ENCODE measurements at regions not wholly inside any gene's neighbourhood (a gene's known extent, or its start where the extent isn't known, plus 50 kb on each side); places are given as distances from the start of the nearest gene placed in this dataset.

DNA sequence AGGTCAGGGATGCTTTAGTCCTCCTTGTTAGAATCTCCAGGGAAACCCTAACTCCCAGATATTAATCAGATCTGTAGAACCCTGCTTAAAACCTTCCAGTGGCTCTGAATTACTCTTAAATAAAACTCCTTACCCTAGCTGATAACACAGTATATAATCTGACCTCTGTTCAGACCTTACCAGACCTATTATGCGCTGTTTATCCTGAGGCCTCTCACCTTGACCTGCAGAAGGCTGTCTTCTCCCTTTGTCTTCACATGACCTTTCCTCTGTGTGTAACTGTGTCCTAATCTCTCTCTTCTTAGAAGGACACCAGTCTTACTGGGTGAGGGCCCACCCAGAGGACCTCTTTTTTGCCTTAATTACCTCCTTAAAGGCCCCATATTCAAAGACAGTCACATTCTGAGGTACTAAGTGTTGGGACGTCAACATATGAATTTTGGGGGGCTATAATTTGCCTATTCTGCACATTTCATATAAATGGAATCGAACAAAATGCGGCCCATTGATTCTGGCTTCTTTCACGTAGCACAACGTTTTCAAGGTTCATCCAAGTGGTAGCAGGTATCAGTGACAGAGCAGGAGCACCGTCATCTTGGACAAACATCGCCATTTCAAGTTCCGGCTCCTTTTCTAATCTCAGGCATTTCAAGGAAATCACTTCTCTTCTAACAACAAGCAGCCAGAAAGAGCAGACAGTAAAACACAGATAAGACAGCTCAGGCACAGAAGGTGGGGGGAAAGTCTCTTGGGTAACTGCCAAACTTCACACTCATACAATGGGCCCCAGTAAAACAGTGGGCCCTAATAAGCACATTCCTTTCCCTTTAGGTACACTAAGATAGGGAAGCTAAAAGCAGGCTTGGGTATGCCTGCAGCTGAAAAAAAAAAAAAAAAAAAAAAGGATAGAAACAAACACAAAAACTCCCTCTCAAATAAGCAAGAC, 200.2 kb upstream of the NUDT4 start:
- Histone ChIP-seq H3K27me3 (replicated peaks; ENCODE audit: control insufficient read depth, insufficient read depth, low read length) (no peaks in the 10 kb centered on the region), H3K4me3 (ENCODE audit: low read length) (no peak overlapping the region), H3K9me3 (ENCODE audit: control insufficient read depth, low read length) (no peaks in the 10 kb centered on the region), H3K36me3 (ENCODE audit: control insufficient read depth, insufficient read depth, low read length, severe bottlenecking) (no peaks in the 10 kb centered on the region), H3K9ac (ENCODE audit: low read length) (no peak overlapping the region), H3K4me1 (ENCODE audit: control insufficient read depth, insufficient read depth, low read length) (peaks cover 45% of the 10 kb centered on the region)
- DNase-seq (ENCODE audit: low read depth) = no peak

DNA sequence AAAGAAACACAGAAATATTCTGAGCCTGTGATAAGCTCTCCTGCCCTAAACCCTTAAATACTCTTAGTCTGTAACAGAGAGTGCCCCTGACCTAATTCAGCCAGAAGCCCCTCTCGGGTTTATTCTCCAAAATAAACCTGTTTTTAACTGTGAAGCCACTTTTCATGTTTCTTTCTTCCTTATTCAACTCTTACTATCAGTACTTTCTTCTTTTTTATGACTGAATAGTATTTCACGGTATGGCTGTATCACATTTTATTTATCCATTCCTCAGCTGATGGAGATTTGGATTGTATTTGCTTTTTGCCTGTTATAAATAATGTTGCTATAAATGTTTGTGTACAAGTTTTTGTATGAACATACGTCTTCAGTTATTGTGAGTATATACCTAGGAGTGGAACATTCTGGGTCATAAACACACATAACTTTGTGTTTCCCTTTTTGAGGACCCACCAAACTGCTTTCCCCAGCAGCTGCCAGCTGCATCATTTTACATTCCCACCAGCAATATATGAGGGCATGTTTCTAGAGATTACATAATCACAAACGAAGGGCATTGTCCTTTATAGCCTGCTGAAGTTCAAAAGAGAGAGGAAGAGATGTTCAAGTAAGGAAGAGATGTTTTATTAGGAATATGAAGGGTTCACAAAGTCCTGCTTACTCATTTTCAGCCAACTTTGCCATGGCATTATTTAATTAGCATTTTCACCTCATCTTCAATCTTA, 199.4 kb upstream of the NUDT4 start:
- no peak overlapping the region for H3K4me3 ChIP-seq (ENCODE audit: low read length)
- H3K9me3 ChIP-seq (ENCODE audit: control insufficient read depth, low read length) = no peaks in the 10 kb centered on the region
- no peak for DNase-seq (ENCODE audit: low read depth)
- no peak overlapping the region for H3K9ac ChIP-seq (ENCODE audit: low read length)
- peaks cover 37% of the 10 kb centered on the region for H3K4me1 ChIP-seq (ENCODE audit: control insufficient read depth, insufficient read depth, low read length)
- no peaks in the 10 kb centered on the region for H3K36me3 ChIP-seq (ENCODE audit: control insufficient read depth, insufficient read depth, low read length, severe bottlenecking)
- H3K27me3 ChIP-seq (replicated peaks; ENCODE audit: control insufficient read depth, insufficient read depth, low read length) = no peaks in the 10 kb centered on the region

DNA sequence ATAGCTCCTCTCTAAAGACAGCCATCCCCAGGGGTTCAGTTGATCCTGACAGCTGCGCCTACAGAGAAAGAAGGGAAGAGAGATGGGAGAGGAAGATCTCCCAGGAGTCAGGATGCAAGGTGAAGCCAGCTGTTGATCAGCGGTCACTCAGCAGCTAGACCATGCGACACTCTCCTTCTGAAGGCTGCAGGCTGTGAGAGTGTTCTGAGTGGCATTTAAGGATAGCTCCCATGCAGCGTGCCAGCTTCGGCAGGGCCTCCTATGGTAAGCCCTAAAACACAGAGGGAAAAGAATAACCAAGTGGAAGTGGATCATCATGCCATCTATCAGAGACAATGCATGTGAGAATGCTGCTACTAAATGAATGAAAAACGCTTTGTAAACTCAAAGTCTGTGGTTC, 197.9 kb upstream of the NUDT4 start:
- H3K9me3 ChIP-seq (ENCODE audit: control insufficient read depth, low read length) = no peaks in the 10 kb centered on the region
- no peak overlapping the region for H3K9ac ChIP-seq (ENCODE audit: low read length)
- H3K4me3 ChIP-seq (ENCODE audit: low read length) = no peak overlapping the region
- DNase-seq (ENCODE audit: low read depth) = no peak
- H3K27me3 ChIP-seq (replicated peaks; ENCODE audit: control insufficient read depth, insufficient read depth, low read length) = no peaks in the 10 kb centered on the region
- H3K4me1 ChIP-seq (ENCODE audit: control insufficient read depth, insufficient read depth, low read length) = peaks cover 34% of the 10 kb centered on the region
- H3K36me3 ChIP-seq (ENCODE audit: control insufficient read depth, insufficient read depth, low read length, severe bottlenecking) = no peaks in the 10 kb centered on the region

DNA sequence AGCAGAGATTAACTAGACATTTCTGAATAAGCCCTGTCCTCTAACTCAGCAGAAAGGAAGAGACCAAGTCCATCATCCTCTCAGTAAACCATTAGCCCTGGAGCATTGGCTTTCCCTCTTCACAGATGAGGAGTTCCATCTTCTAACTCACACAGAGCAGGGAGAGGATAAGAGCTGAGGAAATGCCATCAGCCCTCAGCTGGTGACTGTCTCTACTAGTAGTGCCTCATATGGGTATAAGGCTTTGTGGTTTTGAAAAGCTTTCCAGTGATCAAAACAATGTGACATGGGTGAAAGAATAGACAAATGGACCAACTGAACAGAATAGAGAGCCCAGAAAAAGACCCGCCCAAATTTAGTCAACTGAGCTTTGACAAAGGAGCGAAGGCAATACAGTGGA, 197.2 kb upstream of the NUDT4 start:
- no peaks in the 10 kb centered on the region for H3K27me3 ChIP-seq (replicated peaks; ENCODE audit: control insufficient read depth, insufficient read depth, low read length)
- H3K9ac ChIP-seq (ENCODE audit: low read length) = no peak overlapping the region
- no peak for DNase-seq (ENCODE audit: low read depth)
- H3K4me3 ChIP-seq (ENCODE audit: low read length) = no peak overlapping the region
- H3K4me1 ChIP-seq (ENCODE audit: control insufficient read depth, insufficient read depth, low read length) = peaks cover 35% of the 10 kb centered on the region
- no peaks in the 10 kb centered on the region for H3K36me3 ChIP-seq (ENCODE audit: control insufficient read depth, insufficient read depth, low read length, severe bottlenecking)
- no peaks in the 10 kb centered on the region for H3K9me3 ChIP-seq (ENCODE audit: control insufficient read depth, low read length)

DNA sequence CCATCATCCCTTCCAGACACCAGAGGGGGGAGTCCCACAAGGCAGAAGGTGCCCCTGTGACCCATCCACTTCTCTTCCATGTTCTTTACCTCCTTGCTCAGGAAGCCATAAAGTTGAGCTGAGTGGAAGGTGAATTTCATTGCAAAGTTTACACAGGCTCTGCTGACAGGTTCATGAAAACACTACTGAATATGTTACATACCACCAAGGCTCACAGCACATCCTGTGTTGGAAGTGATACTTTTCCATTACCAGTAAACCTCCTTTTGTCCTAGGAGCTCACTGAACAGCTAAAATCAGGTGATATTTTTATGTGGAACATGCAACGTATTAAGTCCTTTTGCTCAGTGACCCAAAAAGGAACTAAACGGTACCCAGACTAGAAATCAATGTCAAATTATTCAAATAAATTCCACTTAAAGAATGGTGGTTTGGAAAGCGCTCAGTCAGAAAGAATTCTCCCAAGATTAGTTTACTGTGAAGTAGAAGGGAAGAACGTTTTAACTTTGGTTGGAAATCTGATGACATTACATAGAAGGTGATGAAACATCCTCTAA, 196.2 kb upstream of the NUDT4 start:
- H3K27me3 ChIP-seq (replicated peaks; ENCODE audit: control insufficient read depth, insufficient read depth, low read length) = no peaks in the 10 kb centered on the region
- no peaks in the 10 kb centered on the region for H3K9me3 ChIP-seq (ENCODE audit: control insufficient read depth, low read length)
- no peak for DNase-seq (ENCODE audit: low read depth)
- H3K36me3 ChIP-seq (ENCODE audit: control insufficient read depth, insufficient read depth, low read length, severe bottlenecking) = no peaks in the 10 kb centered on the region
- peaks cover 35% of the 10 kb centered on the region for H3K4me1 ChIP-seq (ENCODE audit: control insufficient read depth, insufficient read depth, low read length)
- no peak overlapping the region for H3K9ac ChIP-seq (ENCODE audit: low read length)
- no peak overlapping the region for H3K4me3 ChIP-seq (ENCODE audit: low read length)

DNA sequence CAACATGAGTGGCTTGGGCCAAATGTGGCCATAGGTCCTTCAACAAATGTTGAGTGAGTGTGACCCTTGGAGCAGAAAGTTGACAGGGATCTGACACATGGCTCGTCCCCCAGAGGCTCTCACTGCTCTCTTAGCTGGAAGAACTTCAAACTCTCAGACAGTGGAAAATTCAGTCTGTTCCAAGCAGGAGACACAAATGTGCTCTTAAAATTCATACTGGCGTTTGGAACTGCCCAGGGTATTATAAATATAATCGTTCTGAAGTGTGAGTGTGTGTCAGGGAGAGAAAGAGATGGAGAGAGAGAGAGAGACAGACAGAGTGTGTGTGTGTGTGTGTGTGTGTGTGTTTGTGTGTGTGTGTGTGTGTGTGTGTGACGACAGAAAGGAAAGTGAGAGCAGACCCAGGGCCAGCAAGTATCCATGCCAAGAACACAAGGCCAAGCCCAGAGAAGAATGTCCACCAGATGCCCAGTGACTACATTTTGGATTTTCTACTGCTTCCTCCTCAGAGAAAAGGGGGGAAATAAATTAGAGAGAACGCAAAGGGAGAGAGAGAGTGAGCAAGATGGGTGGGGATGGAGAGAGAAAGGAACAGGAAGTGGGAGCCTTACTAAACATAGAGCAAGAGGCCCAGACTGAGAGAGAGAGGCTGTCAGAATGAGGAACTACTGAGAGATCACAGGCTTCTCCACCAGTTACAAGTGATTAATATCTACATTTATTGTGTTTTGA, 193.6 kb upstream of the NUDT4 start:
- Histone ChIP-seq H3K9ac (ENCODE audit: low read length) (peak overlapping the region; percentile 56), H3K4me3 (ENCODE audit: low read length) (peak overlapping the region; percentile 21), H3K27me3 (replicated peaks; ENCODE audit: control insufficient read depth, insufficient read depth, low read length) (no peaks in the 10 kb centered on the region), H3K36me3 (ENCODE audit: control insufficient read depth, insufficient read depth, low read length, severe bottlenecking) (no peaks in the 10 kb centered on the region), H3K4me1 (ENCODE audit: control insufficient read depth, insufficient read depth, low read length) (peaks cover 25% of the 10 kb centered on the region), H3K9me3 (ENCODE audit: control insufficient read depth, low read length) (no peaks in the 10 kb centered on the region)
- DNase-seq (ENCODE audit: low read depth) = peak; percentile 57

DNA sequence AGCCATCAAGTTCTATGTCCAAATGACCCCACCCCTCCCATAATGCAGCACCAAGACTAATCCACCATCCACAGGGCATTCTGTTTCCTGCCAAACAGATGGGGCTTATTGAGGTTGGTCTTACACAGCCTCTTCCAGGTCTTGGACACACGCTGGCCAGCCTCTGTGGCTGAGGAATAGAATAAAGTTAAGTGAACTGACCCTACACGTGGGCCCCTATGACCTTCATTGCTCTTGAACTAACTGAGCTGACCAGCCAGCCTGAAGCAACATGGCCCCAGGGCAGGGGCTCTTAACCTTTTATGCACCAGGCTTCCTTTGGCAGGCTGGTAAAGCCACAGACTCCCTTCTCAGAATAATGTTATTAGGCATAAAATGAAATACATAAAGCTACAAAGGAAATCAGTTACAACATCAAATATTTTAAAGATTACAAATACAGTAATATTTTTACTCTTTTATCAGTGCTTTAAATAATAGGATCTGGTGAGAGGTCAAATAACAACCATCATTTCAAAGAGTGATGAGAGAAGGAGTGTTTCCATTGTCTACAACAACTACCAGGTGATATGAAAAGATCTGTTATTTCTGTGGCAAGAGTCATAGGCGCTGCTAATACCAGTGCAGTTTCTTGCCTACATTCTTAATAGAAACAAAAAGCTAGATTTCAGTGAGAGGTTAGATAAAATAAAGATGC, 192.9 kb upstream of the NUDT4 start:
- Histone ChIP-seq H3K4me3 (ENCODE audit: low read length) (peak overlapping the region; percentile 21), H3K4me1 (ENCODE audit: control insufficient read depth, insufficient read depth, low read length) (peaks cover 25% of the 10 kb centered on the region)

DNA sequence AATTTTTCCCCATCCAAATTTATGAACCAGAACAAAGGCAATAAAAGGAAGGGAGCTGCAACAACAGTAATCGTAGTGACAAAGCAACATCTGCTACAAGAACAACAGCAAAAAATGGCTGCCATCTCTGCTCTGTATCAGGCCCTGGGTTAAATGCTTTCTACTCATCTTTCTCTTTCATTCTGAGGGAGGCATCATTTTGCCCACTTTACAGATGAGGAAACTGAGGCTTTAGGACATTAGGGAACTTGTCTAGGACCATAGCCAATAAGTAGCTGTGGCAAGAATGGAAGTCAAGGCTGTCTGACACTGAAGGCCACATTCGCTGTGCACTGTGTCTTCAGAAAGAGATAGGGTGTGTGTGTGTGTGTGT, 192.4 kb upstream of the NUDT4 start:
- no peak overlapping the region for H3K4me3 ChIP-seq (ENCODE audit: low read length)
- peaks cover 25% of the 10 kb centered on the region for H3K4me1 ChIP-seq (ENCODE audit: control insufficient read depth, insufficient read depth, low read length)
- no peaks in the 10 kb centered on the region for H3K9me3 ChIP-seq (ENCODE audit: control insufficient read depth, low read length)
- no peaks in the 10 kb centered on the region for H3K27me3 ChIP-seq (replicated peaks; ENCODE audit: control insufficient read depth, insufficient read depth, low read length)
- H3K9ac ChIP-seq (ENCODE audit: low read length) = no peak overlapping the region
- no peak for DNase-seq (ENCODE audit: low read depth)
- no peaks in the 10 kb centered on the region for H3K36me3 ChIP-seq (ENCODE audit: control insufficient read depth, insufficient read depth, low read length, severe bottlenecking)

More for the DNA sequence above, 192.9 kb upstream of the NUDT4 start:
- Histone ChIP-seq H3K9me3 (ENCODE audit: control insufficient read depth, low read length) (no peaks in the 10 kb centered on the region), H3K9ac (ENCODE audit: low read length) (peak overlapping the region; percentile 56), H3K27me3 (replicated peaks; ENCODE audit: control insufficient read depth, insufficient read depth, low read length) (no peaks in the 10 kb centered on the region), H3K36me3 (ENCODE audit: control insufficient read depth, insufficient read depth, low read length, severe bottlenecking) (no peaks in the 10 kb centered on the region)
- no peak for DNase-seq (ENCODE audit: low read depth)

DNA sequence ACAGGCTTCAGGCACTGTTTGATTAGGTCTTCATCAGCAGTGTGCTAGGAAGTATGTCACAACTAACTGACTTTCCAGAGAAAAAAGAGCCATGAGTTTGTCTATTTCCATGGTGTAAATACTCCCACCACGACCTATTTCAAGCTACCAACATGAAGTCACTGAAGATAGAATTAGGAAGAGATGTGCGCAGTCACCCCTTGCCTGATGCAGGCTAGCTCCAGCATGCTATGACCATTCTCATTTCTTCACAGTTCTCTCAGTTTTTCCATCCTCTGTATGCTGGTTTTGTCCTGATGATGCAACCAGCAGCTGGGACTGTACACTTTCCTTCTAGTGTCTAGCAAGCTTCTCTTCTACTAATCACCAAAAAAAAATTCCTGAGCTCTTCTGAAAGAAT, 191.6 kb upstream of the NUDT4 start:
- no peaks in the 10 kb centered on the region for H3K27me3 ChIP-seq (replicated peaks; ENCODE audit: control insufficient read depth, insufficient read depth, low read length)
- no peak overlapping the region for H3K9ac ChIP-seq (ENCODE audit: low read length)
- H3K4me1 ChIP-seq (ENCODE audit: control insufficient read depth, insufficient read depth, low read length) = peaks cover 27% of the 10 kb centered on the region
- DNase-seq (ENCODE audit: low read depth) = peak; percentile 74
- no peak overlapping the region for H3K4me3 ChIP-seq (ENCODE audit: low read length)
- H3K9me3 ChIP-seq (ENCODE audit: control insufficient read depth, low read length) = no peaks in the 10 kb centered on the region
- no peaks in the 10 kb centered on the region for H3K36me3 ChIP-seq (ENCODE audit: control insufficient read depth, insufficient read depth, low read length, severe bottlenecking)

DNA sequence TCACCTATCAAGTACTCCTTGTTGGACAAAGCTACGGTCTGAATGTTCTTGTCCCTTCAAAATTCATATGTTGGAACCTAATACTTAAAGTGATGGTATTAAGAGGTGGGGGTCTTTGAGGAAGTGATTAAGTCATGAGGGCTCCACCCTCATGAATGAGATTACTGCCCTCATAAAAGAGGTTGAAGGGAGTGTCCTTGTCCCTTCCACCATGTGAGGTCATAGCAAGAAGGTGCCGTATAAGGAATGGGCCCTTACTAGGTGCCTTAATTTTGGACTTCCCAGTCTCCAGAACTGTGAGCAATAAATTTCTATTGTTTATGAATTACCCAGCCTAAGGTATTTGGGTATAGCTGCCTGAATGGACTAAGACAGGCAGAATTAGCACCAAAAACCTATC, 191.1 kb upstream of the NUDT4 start:
- DNase-seq (ENCODE audit: low read depth) = no peak
- Histone ChIP-seq H3K27me3 (replicated peaks; ENCODE audit: control insufficient read depth, insufficient read depth, low read length) (no peaks in the 10 kb centered on the region), H3K36me3 (ENCODE audit: control insufficient read depth, insufficient read depth, low read length, severe bottlenecking) (no peaks in the 10 kb centered on the region), H3K9me3 (ENCODE audit: control insufficient read depth, low read length) (no peaks in the 10 kb centered on the region), H3K9ac (ENCODE audit: low read length) (no peak overlapping the region), H3K4me1 (ENCODE audit: control insufficient read depth, insufficient read depth, low read length) (peaks cover 32% of the 10 kb centered on the region), H3K4me3 (ENCODE audit: low read length) (no peak overlapping the region)
